HepG2 (cell line): ENCODE measurements at regions not wholly inside any gene's neighbourhood (a gene's known extent, or its start where the extent isn't known, plus 50 kb on each side); places are given as distances from the start of the nearest gene placed in this dataset.

Source experiments
- ATF7-NPFF ChIP-seq: sonication (generic); formaldehyde crosslinking; IDR thresholded peaks from 2 replicates; pipeline ENCODE4 v1.8.1; 2023; ENCODE audit warnings: mild to moderate bottlenecking, low read depth, missing genetic modification reagents, moderate library complexity
- FOSL2 ChIP-seq: sonication (generic); formaldehyde crosslinking; IDR thresholded peaks from 2 replicates; pipeline ENCODE4 v1.4.0; 2020; ENCODE audit warnings: missing genetic modification reagents
- GPN1 ChIP-seq: sonication (generic); formaldehyde crosslinking; IDR thresholded peaks from 2 replicates; pipeline ENCODE4 v1.5.1; 2020; ENCODE audit warnings: missing genetic modification reagents, borderline replicate concordance
- HDAC6 ChIP-seq: fragments of 200-600 bp; sonication (generic); IDR thresholded peaks from 2 replicates; pipeline ENCODE4 v1.7.0; 2017; ENCODE audit warnings: mild to moderate bottlenecking, antibody characterized with exemption, low read length, low read depth
- HMG20A ChIP-seq: IDR thresholded peaks from 2 replicates; pipeline ENCODE4 v1.6.1; 2016; ENCODE audit warnings: borderline replicate concordance
- HOXD1 ChIP-seq: sonication (generic); formaldehyde crosslinking; IDR thresholded peaks from 2 replicates; pipeline ENCODE4 v1.5.0; 2020; ENCODE audit warnings: missing genetic modification reagents
- KLF13 ChIP-seq: sonication (generic); formaldehyde crosslinking; IDR thresholded peaks from 2 replicates; pipeline ENCODE4 v1.4.0; 2020; ENCODE audit warnings: mild to moderate bottlenecking, missing genetic modification reagents
- MIXL1 ChIP-seq: IDR thresholded peaks from 2 replicates; pipeline ENCODE4 v1.6.1; 2016
- MYNN ChIP-seq: sonication (generic); formaldehyde crosslinking; IDR thresholded peaks from 2 replicates; pipeline ENCODE4 v1.4.0; 2020; ENCODE audit warnings: mild to moderate bottlenecking, low read depth, missing genetic modification reagents
- NFKB2 ChIP-seq: sonication (generic); formaldehyde crosslinking; IDR thresholded peaks from 2 replicates; pipeline ENCODE4 v1.4.0; 2020; ENCODE audit warnings: missing genetic modification reagents, borderline replicate concordance
- NFRKB ChIP-seq: fragments of 450-650 bp; IDR thresholded peaks from 2 replicates; pipeline ENCODE4 v1.6.1; 2017
- NR2C2 ChIP-seq: sonication (generic); formaldehyde crosslinking; IDR thresholded peaks from 2 replicates; pipeline ENCODE4 v1.4.0; 2020; ENCODE audit warnings: missing genetic modification reagents, mild to moderate bottlenecking, moderate library complexity, borderline replicate concordance
- PPARG ChIP-seq: conservative IDR thresholded peaks from 2 replicates; pipeline ENCODE4 v1.6.1; 2016; ENCODE audit warnings: missing biosample characterization, missing genetic modification reagents
- SALL2 ChIP-seq: sonication (generic); formaldehyde crosslinking; IDR thresholded peaks from 2 replicates; pipeline ENCODE4 v1.8.1; 2023; ENCODE audit warnings: mild to moderate bottlenecking, missing genetic modification reagents, inconsistent platforms
- SOX13 ChIP-seq, 3 experiments: fragments of 450-650 bp in 1 of 3; sonication (generic) in 1 of 3; formaldehyde crosslinking in 1 of 3; IDR thresholded peaks in 2 of 3; conservative IDR thresholded peaks in 1 of 3; 2 replicates each; pipeline versions ENCODE4 v1.5.0 to v1.6.1; 2016 to 2020; ENCODE audit warnings: antibody characterized with exemption in 1 of 3, mild to moderate bottlenecking in 1 of 3, missing compliant biosample characterization in 1 of 3, missing genetic modification reagents in 1 of 3, moderate library complexity in 1 of 3
- TEAD2 ChIP-seq: sonication (generic); formaldehyde crosslinking; IDR thresholded peaks from 2 replicates; pipeline ENCODE4 v1.9.0; 2021; ENCODE audit warnings: missing genetic modification reagents
- ZBTB7B ChIP-seq: sonication (generic); formaldehyde crosslinking; IDR thresholded peaks from 2 replicates; pipeline ENCODE4 v1.4.0; 2020; ENCODE audit warnings: missing genetic modification reagents
- ZFP90 ChIP-seq: sonication (generic); formaldehyde crosslinking; IDR thresholded peaks from 2 replicates; pipeline ENCODE4 v1.8.0; 2022; ENCODE audit warnings: missing genetic modification reagents, mild to moderate bottlenecking, inconsistent platforms, borderline replicate concordance
- ZNF3 ChIP-seq: IDR thresholded peaks from 2 replicates; pipeline ENCODE4 v1.7.0; 2017; ENCODE audit warnings: inconsistent platforms
- ZNF646 ChIP-seq: sonication (generic); formaldehyde crosslinking; IDR thresholded peaks from 2 replicates; pipeline ENCODE4 v1.9.0; 2021; ENCODE audit warnings: mild to moderate bottlenecking, missing genetic modification reagents
- TF ChIP-seq, protein P1 (sequence below): sonication (generic); formaldehyde crosslinking; IDR thresholded peaks from 2 replicates; pipeline ENCODE4 v1.5.1; 2020; ENCODE audit warnings: missing genetic modification reagents, mild to moderate bottlenecking, borderline replicate concordance
- TF ChIP-seq, protein P2 (sequence below): IDR thresholded peaks from 2 replicates; pipeline ENCODE4 v1.6.1; 2016
- TF ChIP-seq, protein P3 (sequence below): sonication (generic); formaldehyde crosslinking; IDR thresholded peaks from 2 replicates; pipeline ENCODE4 v1.5.1; 2020; ENCODE audit warnings: missing genetic modification reagents, mild to moderate bottlenecking, borderline replicate concordance

DNA sequence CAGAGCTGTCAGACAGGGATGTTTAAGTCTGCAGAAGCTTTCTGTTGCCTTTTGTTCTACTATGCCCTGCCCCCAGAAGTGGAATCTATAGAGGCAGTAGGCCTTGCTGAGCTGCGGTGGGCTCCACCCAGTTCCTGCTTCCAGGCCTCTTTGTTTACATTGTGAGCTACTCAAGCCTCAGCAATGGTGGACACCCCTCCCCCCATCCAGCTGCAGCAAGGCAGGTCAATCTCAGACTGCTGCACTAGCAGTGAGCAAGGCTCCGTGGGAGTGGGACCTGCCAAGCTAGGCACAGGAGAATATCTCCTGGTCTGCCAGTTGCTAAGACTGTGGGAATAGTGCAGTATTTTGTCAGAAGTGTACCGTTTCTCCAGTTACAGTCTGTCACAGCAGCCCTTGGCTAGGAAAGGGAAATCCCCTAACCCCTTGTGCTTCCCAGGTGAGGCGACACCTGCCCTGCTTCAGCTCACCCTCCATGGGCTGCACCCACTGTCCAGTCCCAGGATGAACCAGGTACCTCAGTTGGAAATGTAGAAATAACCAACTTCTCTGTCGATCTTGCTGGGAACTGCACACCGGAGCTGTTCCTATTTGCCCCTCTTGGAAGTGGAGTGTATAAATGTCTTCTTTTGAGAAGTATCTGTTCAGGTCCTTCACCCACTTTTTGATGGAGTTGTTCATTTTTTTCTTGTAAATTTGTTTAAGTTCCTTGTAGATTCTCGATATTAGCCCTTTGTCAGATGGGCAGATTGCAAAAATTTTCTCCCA, 213.5 kb upstream of the SLC38A2 start (continued):
- TF ChIP-seq NFKB2 (CRISPR knock-in tag) (no peak), ZFP90 (no peak), PPARG (CRISPR knock-in tag) (peak; percentile 50; the same call in 1 of the 2 replicates), HDAC6 (no peak), HOXD1 (no peak), KLF13 (no peak), ATF7-NPFF (CRISPR knock-in tag) (0 out of 2 replicates have a peak, but pooled peaks have one; percentile 60), SALL2 (no peak), FOSL2 (CRISPR knock-in tag) (peak; percentile 70), NR2C2 (CRISPR knock-in tag) (no peak), NFRKB (no peak), SOX13 (IDR thresholded peaks at IDR 0.05) (peak; percentile 73), SOX13 (CRISPR knock-in tag; conservative IDR thresholded peaks at IDR 0.05 in 1 of 2, IDR thresholded peaks at IDR 0.05 in 1 of 2) (peak in 1 of 2 experiments; percentile 90; a peak in 2 of 4 replicates), MIXL1 (CRISPR knock-in tag) (no peak), GPN1 (CRISPR knock-in tag) (no peak), ZBTB7B (peak; percentile 85), TEAD2 (no peak), MYNN (CRISPR knock-in tag) (no peak), ZNF3 (CRISPR knock-in tag) (no peak), HMG20A (CRISPR knock-in tag) (peak; percentile 70; the same call in 1 of the 2 replicates), ZNF646 (CRISPR knock-in tag) (no peak)
- TF ChIP-seq, protein P1, sequence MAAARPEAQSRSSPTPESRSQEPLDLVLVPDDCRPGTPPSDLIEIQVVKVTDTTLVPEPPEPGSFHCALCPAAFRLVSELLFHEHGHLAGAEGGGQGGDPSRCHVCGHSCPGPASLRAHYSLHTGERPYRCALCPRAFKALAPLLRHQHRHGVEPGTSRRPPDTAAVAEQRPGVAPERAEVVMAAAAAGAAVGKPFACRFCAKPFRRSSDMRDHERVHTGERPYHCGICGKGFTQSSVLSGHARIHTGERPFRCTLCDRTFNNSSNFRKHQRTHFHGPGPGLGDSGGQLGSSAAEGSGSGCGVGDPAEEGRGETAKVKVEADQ (CRISPR knock-in tag), result peak; percentile 85
- TF ChIP-seq, protein P2, sequence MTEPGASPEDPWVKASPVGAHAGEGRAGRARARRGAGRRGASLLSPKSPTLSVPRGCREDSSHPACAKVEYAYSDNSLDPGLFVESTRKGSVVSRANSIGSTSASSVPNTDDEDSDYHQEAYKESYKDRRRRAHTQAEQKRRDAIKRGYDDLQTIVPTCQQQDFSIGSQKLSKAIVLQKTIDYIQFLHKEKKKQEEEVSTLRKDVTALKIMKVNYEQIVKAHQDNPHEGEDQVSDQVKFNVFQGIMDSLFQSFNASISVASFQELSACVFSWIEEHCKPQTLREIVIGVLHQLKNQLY (CRISPR knock-in tag), result no peak
- TF ChIP-seq, protein P3, sequence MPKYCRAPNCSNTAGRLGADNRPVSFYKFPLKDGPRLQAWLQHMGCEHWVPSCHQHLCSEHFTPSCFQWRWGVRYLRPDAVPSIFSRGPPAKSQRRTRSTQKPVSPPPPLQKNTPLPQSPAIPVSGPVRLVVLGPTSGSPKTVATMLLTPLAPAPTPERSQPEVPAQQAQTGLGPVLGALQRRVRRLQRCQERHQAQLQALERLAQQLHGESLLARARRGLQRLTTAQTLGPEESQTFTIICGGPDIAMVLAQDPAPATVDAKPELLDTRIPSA (CRISPR knock-in tag), result no peak
